ENCODE measurements at regions not wholly inside any gene's neighbourhood (a gene's known extent, or its start where the extent isn't known, plus 50 kb on each side); places are given as distances from the start of the nearest gene placed in this dataset.
A peak's percentile ranks its signal among the peaks of the same experiment; 100 is the strongest.

GRCh38 chr3:41125258-41125657 lies 74.0 kb upstream of the CTNNB1 start:
- CTCF ChIA-PET (ENCODE audit: low intra/inter-chr PET ratio), result no interaction called here
- peak in 3 of 4 experiments; percentile 22 to 32 (median 23) for DNase-seq (ENCODE audit: extremely low read depth in 1 of 4, low spot score in 3 of 4)
- H3K9me1 ChIP-seq (ENCODE audit: control insufficient read depth, insufficient read depth, low read length), result no peaks in the 10 kb centered on the region
- intact Hi-C loops (cut with micrococcal nuclease), result no loop called here
- H3K27ac ChIP-seq (ENCODE audit: extremely low read depth, low read depth, low read length), result no peak overlapping the region
- H3K4me1 ChIP-seq (replicated peaks in 1 of 2; ENCODE audit: control insufficient read depth in 2 of 2, insufficient read depth in 2 of 2, low read length in 2 of 2), result peaks cover 0 to 9% of the 10 kb centered on the region in 2 experiments; a peak in 3 of 5 replicates
- no peaks in the 10 kb centered on the region for H4K20me1 ChIP-seq (replicated peaks; ENCODE audit: control insufficient read depth, insufficient read depth, low read length)
- H2AFZ ChIP-seq (ENCODE audit: low read depth, low read length), result no peak overlapping the region; the same call in 1 of the 2 replicates
- H3K9me3 ChIP-seq (replicated peaks; ENCODE audit: control insufficient read depth, insufficient read depth, low read depth, low read length), result no peaks in the 10 kb centered on the region
- no peaks in the 10 kb centered on the region for H3K36me3 ChIP-seq (ENCODE audit: control insufficient read depth, insufficient read depth, low read length)
- 0% methylated on average over 2 of the region's 2 CpGs for whole genome bisulfite sequencing (ENCODE audit: insufficient coverage, low coverage, missing lambda C conversion rate)
- peak; percentile 61 for ATAC-seq
- peaks cover 4 to 6% of the 10 kb centered on the region in 2 experiments; a peak in 4 of 5 replicates for H3K27me3 ChIP-seq (ENCODE audit: control insufficient read depth in 2 of 2, insufficient read depth in 2 of 2, low read length in 2 of 2)
- no peaks in the 10 kb centered on the region for H3K79me2 ChIP-seq (ENCODE audit: control insufficient read depth, insufficient read depth, low read length)
- no peak overlapping the region for H3K4me3 ChIP-seq
- no peak overlapping the region for H3K9ac ChIP-seq (ENCODE audit: insufficient read depth in 1 of 2, low read depth in 2 of 2, low read length in 2 of 2)
- POLR2A ChIA-PET, result interaction anchor here (0.9 kb wide), 1 partner anchor 75 kb away, joined by 3 read pairs; no protein-coding TSS in a partner anchor
- FAIRE-seq, result peak; percentile 49
- in situ Hi-C loops (cut with MboI), result no loop called here
- no TSS peak for BruUV-seq (replicated peaks)
- H3K4me2 ChIP-seq (ENCODE audit: insufficient read depth, low read length), result no peak overlapping the region; the same call in 1 of the 2 replicates
- TF ChIP-seq ZBTB49 (CRISPR knock-in tag; IDR thresholded peaks at IDR 0.05; ENCODE audit: borderline replicate concordance) (no peak), NFE2 (IDR thresholded peaks at IDR 0.05; ENCODE audit: low read depth) (peak; percentile 81), ATF3 (IDR thresholded peaks at IDR 0.05) (no peak), ATF3 (CRISPR knock-in tag; conservative IDR thresholded peaks at IDR 0.05) (no peak), HINFP (tag; conservative IDR thresholded peaks at IDR 0.05; ENCODE audit: low read depth) (no peak), HLTF (IDR thresholded peaks at IDR 0.05) (no peak), MAFF (IDR thresholded peaks at IDR 0.05; ENCODE audit: low read length) (peak; percentile 50; the same call in 1 of the 2 replicates), ZNF584 (CRISPR knock-in tag; IDR thresholded peaks at IDR 0.05; ENCODE audit: low read depth) (no peak), EZH2 (IDR thresholded peaks at IDR 0.05; ENCODE audit: borderline replicate concordance, low read depth, low read length) (no peak), CREM (IDR thresholded peaks at IDR 0.05; ENCODE audit: low read depth) (no peak), ZBED1 (IDR thresholded peaks at IDR 0.05) (no peak), PHB2 (IDR thresholded peaks at IDR 0.05; ENCODE audit: low read depth) (no peak), ARNT (IDR thresholded peaks at IDR 0.05) (no peak), ZBTB11 (CRISPR knock-in tag; IDR thresholded peaks at IDR 0.05) (no peak), ZNF316 (IDR thresholded peaks at IDR 0.05) (peak; percentile 89), ZNF589 (CRISPR knock-in tag; IDR thresholded peaks at IDR 0.05; ENCODE audit: low read depth) (0 out of 2 replicates have a peak, but pooled peaks have one; percentile 29)
